ENCODE measurements at regions not wholly inside any gene's neighbourhood (a gene's known extent, or its start where the extent isn't known, plus 50 kb on each side); places are given as distances from the start of the nearest gene placed in this dataset.
"Not testable (repeated sequence)": the region's sequence is repeated elsewhere in the genome, so short reads cannot be mapped to it uniquely, and the experiment has no call there.

GRCh38 chr1:148374101-148374500, 109.0 kb downstream of the PPIAL4G start:
- 80 to 85% (median 84%) methylated on average over 3 of the region's 3 CpGs for WGBS, 5 donors
- no peak overlapping the region for H3K4me3 ChIP-seq
- H3K36me3 ChIP-seq = no peaks in the 10 kb centered on the region
- H3K9me3 ChIP-seq = no peaks in the 10 kb centered on the region
- H3K27me3 ChIP-seq = peaks cover 0 to 7% (median 4%) of the 10 kb centered on the region in 3 donors
- intact Hi-C loops (cut with DNase I; ENCODE audit: low total_unique reads) = no loop called here
- TF ChIP-seq POLR2A (IDR thresholded peaks at IDR 0.05) (no peak), CTCF (IDR thresholded peaks at IDR 0.05) (no peak), EP300 (IDR thresholded peaks at IDR 0.05) (no peak), POLR2AphosphoS5 (IDR thresholded peaks at IDR 0.05) (no peak)
- H3K4me1 ChIP-seq = no peaks in the 10 kb centered on the region
- no peak for DNase-seq
- no peak overlapping the region for H3K27ac ChIP-seq

- no peaks in the 10 kb centered on the region for H3K4me1 ChIP-seq
- H3K9me3 ChIP-seq = no peaks in the 10 kb centered on the region
- H3K27ac ChIP-seq = no peak overlapping the region
- no peak for DNase-seq
- TF ChIP-seq EP300 (IDR thresholded peaks at IDR 0.05) = no peak
- no peak for TF ChIP-seq POLR2A (IDR thresholded peaks at IDR 0.05)
- TF ChIP-seq CTCF (IDR thresholded peaks at IDR 0.05) = no peak
- TF ChIP-seq POLR2AphosphoS5 (IDR thresholded peaks at IDR 0.05) = no peak
- H3K36me3 ChIP-seq = no peaks in the 10 kb centered on the region
- 72 to 85% (median 79%) methylated on average over 8 of the region's 8 CpGs for WGBS, 5 donors
- intact Hi-C loops (cut with DNase I; ENCODE audit: low total_unique reads) = no loop called here
- no peak overlapping the region for H3K4me3 ChIP-seq
- peaks cover 0 to 3% (median 0%) of the 10 kb centered on the region in 3 donors for H3K27me3 ChIP-seq
These were observed 109.7 kb downstream of the PPIAL4G start for GRCh38 chr1:148373192-148373925.

GRCh38 chr1:148372731-148373130, 110.4 kb downstream of the PPIAL4G start:
- peak in 1 of 2 donors; percentile 31 for DNase-seq
- no peak for TF ChIP-seq CTCF (IDR thresholded peaks at IDR 0.05)
- TF ChIP-seq POLR2AphosphoS5 (IDR thresholded peaks at IDR 0.05) = no peak
- TF ChIP-seq EP300 (IDR thresholded peaks at IDR 0.05) = no peak
- no peak for TF ChIP-seq POLR2A (IDR thresholded peaks at IDR 0.05)
- H3K27me3 ChIP-seq = peaks cover 0 to 3% (median 0%) of the 10 kb centered on the region in 3 donors
- H3K4me3 ChIP-seq = no peak overlapping the region
- H3K9me3 ChIP-seq = no peaks in the 10 kb centered on the region
- peak overlapping the region in 1 of 5 donors; percentile 4 for H3K27ac ChIP-seq
- intact Hi-C loops (cut with DNase I; ENCODE audit: low total_unique reads) = no loop called here
- no peaks in the 10 kb centered on the region for H3K36me3 ChIP-seq
- H3K4me1 ChIP-seq = no peaks in the 10 kb centered on the region
- WGBS, 5 donors = 79 to 87% (median 84%) methylated on average over 3 of the region's 3 CpGs

GRCh38 chr1:148372051-148372726, 110.9 kb downstream of the PPIAL4G start:
- intact Hi-C loops (cut with DNase I; ENCODE audit: low total_unique reads) = not testable (repeated sequence)
- WGBS, 5 donors = 64 to 84% (median 78%) methylated on average over 2 of the region's 2 CpGs
- H3K27ac ChIP-seq = peak overlapping the region in 1 of 5 donors; percentile 4

GRCh38 chr1:148371551-148371994, 111.5 kb downstream of the PPIAL4G start:
- H3K4me3 ChIP-seq; H3K27me3 ChIP-seq; H3K27ac ChIP-seq; H3K9me3 ChIP-seq; H3K4me1 ChIP-seq; intact Hi-C loops (cut with DNase I; ENCODE audit: low total_unique reads); H3K36me3 ChIP-seq: not testable (repeated sequence)
- TF ChIP-seq POLR2AphosphoS5 (IDR thresholded peaks at IDR 0.05) = peak in 1 of 3 donors; percentile 64
- peak in 5 of 7 experiments; percentile 49 to 86 (median 69) for TF ChIP-seq CTCF (IDR thresholded peaks at IDR 0.05)
- 7 to 13% (median 10%) methylated on average over 4 of the region's 4 CpGs for WGBS, 5 donors
- DNase-seq = peak; percentile 67 to 88

More at GRCh38 chr1:148372051-148372726, 110.9 kb downstream of the PPIAL4G start:
- not testable (repeated sequence) for H3K9me3 ChIP-seq, DNase-seq, H3K27me3 ChIP-seq, H3K36me3 ChIP-seq, H3K4me1 ChIP-seq, H3K4me3 ChIP-seq

GRCh38 chr1:148370661-148371060, 112.4 kb downstream of the PPIAL4G start:
- H3K4me3 ChIP-seq; intact Hi-C loops (cut with DNase I; ENCODE audit: low total_unique reads); H3K36me3 ChIP-seq; H3K9me3 ChIP-seq; H3K27me3 ChIP-seq; H3K4me1 ChIP-seq; DNase-seq; H3K27ac ChIP-seq: not testable (repeated sequence)
- 71 to 79% (median 74%) methylated on average over 5 of the region's 5 CpGs for WGBS, 5 donors
